OCI-LY7 (cell line): ENCODE measurements at regions not wholly inside any gene's neighbourhood (a gene's known extent, or its start where the extent isn't known, plus 50 kb on each side); places are given as distances from the start of the nearest gene placed in this dataset.

Experiments used
- EZH2phosphoT487 ChIP-seq: fragments of 200-600 bp; sonication (generic); IDR thresholded peaks from 2 replicates; pipeline ENCODE4 v1.6.1; 2018; ENCODE audit warnings: low read depth, borderline replicate concordance, mild to moderate bottlenecking, mixed run types, antibody characterized with exemption, low read length, moderate library complexity, mixed read lengths
- TF ChIP-seq, protein P1 (sequence below): fragments of 200-600 bp; sonication (generic); conservative IDR thresholded peaks from 2 replicates; pipeline ENCODE4 v1.5.1; 2014; ENCODE audit warnings: mild to moderate bottlenecking, antibody characterized with exemption, low read length, moderate library complexity, mixed read lengths

DNA sequence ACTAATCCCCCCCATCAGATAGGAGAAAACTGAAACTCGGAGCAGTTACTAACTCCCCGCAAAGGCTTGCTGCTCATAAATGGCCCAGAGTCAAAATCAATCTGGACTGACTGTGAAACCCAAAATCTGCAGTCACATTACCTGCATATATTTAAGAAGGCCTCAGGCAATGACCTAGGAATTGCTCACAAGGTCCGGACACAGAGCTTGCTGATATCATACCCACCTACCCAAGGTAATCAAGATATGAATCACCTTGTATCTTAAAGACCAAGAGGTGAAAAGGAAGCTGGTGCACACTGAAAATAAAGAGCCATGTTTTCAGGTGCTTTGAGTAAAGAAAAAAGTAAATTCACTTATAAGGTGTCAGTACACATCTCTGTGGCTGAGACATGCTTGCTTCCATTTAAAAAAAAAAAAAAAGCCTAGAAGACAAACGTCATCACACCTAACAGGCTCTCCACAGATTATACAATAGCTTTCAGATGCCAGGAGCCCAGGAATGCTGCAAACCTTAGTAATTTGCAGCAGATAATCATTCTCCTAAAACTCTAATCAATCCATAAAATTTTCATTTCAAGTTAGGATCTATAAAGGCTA is 195.4 kb downstream of the ZEB2 start:
- TF ChIP-seq, protein P1, sequence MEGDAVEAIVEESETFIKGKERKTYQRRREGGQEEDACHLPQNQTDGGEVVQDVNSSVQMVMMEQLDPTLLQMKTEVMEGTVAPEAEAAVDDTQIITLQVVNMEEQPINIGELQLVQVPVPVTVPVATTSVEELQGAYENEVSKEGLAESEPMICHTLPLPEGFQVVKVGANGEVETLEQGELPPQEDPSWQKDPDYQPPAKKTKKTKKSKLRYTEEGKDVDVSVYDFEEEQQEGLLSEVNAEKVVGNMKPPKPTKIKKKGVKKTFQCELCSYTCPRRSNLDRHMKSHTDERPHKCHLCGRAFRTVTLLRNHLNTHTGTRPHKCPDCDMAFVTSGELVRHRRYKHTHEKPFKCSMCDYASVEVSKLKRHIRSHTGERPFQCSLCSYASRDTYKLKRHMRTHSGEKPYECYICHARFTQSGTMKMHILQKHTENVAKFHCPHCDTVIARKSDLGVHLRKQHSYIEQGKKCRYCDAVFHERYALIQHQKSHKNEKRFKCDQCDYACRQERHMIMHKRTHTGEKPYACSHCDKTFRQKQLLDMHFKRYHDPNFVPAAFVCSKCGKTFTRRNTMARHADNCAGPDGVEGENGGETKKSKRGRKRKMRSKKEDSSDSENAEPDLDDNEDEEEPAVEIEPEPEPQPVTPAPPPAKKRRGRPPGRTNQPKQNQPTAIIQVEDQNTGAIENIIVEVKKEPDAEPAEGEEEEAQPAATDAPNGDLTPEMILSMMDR: no peak
- TF ChIP-seq EZH2phosphoT487: no peak
